ENCODE measurements at regions not wholly inside any gene's neighbourhood (a gene's known extent, or its start where the extent isn't known, plus 50 kb on each side); places are given as distances from the start of the nearest gene placed in this dataset.

DNA sequence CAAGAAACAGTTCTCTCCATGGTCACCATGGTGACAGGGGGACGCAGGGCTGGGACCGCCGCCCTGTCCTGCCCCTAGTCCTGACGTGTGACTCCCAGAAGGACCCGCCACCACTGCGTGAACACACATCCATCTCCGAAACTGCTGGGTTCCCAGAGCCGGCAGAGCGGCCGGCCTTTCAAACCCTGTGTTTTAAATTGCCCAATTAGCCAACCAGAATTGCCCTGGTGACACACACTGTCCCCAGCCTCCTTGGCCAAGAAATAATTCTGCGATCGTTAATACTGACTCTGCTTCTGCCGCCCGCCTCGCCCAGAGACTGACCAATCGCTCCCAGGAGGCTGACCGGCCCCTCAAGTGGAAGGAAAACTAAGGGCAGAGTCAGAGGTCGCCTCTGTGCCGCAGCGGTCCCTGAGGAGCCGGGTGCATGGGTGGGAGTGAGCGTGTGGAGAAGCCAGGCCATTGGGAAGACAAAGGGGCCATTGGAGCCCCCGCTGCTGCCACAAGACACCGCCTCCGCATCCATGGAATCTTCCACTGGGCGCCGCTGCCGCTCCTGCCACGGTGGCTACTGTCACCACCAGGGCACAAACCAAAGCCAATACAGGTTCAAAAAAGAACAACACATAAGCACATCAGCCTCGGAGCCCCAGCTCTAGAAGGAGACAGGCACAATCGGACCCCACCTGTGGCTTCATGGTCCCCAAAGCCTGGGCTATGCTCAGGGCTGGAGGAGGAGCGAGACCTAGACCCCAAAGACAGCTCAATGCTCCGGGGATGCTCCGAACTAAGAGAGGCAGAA, 273.2 kb downstream of the NPHP4 start:
- H3K9ac ChIP-seq (ENCODE audit: low read length): no peak overlapping the region
- ChIA-PET CTCF (no interaction called here), POLR2A (no interaction called here), RAD21 (ENCODE audit: low non-redundant PET in 1 of 2, low total read pairs in 2 of 2, uncharacterized antibody in 2 of 2, unreplicated experiment in 2 of 2) (no interaction called here)
- H3K36me3 ChIP-seq (ENCODE audit: control insufficient read depth in 1 of 2, insufficient read depth in 2 of 2, low read length in 2 of 2): no peaks in the 10 kb centered on the region
- H3K79me2 ChIP-seq (ENCODE audit: insufficient read depth, low read length): no peaks in the 10 kb centered on the region
- H3K9me3 ChIP-seq (ENCODE audit: control insufficient read depth in 1 of 2, insufficient read depth in 1 of 2, low read depth in 1 of 2, low read length in 2 of 2): no peaks in the 10 kb centered on the region
- no peak for TF ChIP-seq SRF (IDR thresholded peaks at IDR 0.05; ENCODE audit: low read depth)
- 0 out of 2 replicates have a peak, but pooled peaks have one; percentile 4 for TF ChIP-seq RAD21 (IDR thresholded peaks at IDR 0.05; ENCODE audit: low read depth)
- TF ChIP-seq, protein P1, sequence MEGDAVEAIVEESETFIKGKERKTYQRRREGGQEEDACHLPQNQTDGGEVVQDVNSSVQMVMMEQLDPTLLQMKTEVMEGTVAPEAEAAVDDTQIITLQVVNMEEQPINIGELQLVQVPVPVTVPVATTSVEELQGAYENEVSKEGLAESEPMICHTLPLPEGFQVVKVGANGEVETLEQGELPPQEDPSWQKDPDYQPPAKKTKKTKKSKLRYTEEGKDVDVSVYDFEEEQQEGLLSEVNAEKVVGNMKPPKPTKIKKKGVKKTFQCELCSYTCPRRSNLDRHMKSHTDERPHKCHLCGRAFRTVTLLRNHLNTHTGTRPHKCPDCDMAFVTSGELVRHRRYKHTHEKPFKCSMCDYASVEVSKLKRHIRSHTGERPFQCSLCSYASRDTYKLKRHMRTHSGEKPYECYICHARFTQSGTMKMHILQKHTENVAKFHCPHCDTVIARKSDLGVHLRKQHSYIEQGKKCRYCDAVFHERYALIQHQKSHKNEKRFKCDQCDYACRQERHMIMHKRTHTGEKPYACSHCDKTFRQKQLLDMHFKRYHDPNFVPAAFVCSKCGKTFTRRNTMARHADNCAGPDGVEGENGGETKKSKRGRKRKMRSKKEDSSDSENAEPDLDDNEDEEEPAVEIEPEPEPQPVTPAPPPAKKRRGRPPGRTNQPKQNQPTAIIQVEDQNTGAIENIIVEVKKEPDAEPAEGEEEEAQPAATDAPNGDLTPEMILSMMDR (IDR thresholded peaks at IDR 0.05 in 2 of 3, conservative IDR thresholded peaks at IDR 0.05 in 1 of 3; ENCODE audit: borderline replicate concordance in 1 of 3, insufficient read depth in 1 of 3, low read depth in 2 of 3, low read length in 2 of 3): 0 out of 6 replicates have a peak, but pooled peaks of 1 of the 3 experiments have one; percentile 7
- no TSS peak for BruUV-seq (replicated peaks)
- no peak overlapping the region for H3K4me3 ChIP-seq (replicated peaks in 1 of 2; ENCODE audit: low read depth in 1 of 2, low read length in 2 of 2)
- H3K27ac ChIP-seq (ENCODE audit: low read depth, low read length): no peak overlapping the region
- ATAC-seq (no peak), DNase-seq (ENCODE audit: low read depth, low spot score) (no peak)
- no peaks in the 10 kb centered on the region for H4K20me1 ChIP-seq (ENCODE audit: insufficient read depth)
- no peak overlapping the region for H3K4me2 ChIP-seq (ENCODE audit: low read length)
- peaks cover 3 to 13% of the 10 kb centered on the region in 2 experiments; a peak in 3 of 4 replicates for H3K4me1 ChIP-seq (ENCODE audit: control insufficient read depth in 1 of 2, insufficient read depth in 2 of 2, low read length in 2 of 2)
- H2AFZ ChIP-seq (ENCODE audit: low read depth, low read length, poor library complexity, severe bottlenecking): no peak overlapping the region
- intact Hi-C loops (cut with micrococcal nuclease): no loop called here
- no peaks in the 10 kb centered on the region for H3K27me3 ChIP-seq (ENCODE audit: insufficient read depth, low read length)
- H3K9me2 ChIP-seq (ENCODE audit: insufficient read depth): no peaks in the 10 kb centered on the region

DNA sequence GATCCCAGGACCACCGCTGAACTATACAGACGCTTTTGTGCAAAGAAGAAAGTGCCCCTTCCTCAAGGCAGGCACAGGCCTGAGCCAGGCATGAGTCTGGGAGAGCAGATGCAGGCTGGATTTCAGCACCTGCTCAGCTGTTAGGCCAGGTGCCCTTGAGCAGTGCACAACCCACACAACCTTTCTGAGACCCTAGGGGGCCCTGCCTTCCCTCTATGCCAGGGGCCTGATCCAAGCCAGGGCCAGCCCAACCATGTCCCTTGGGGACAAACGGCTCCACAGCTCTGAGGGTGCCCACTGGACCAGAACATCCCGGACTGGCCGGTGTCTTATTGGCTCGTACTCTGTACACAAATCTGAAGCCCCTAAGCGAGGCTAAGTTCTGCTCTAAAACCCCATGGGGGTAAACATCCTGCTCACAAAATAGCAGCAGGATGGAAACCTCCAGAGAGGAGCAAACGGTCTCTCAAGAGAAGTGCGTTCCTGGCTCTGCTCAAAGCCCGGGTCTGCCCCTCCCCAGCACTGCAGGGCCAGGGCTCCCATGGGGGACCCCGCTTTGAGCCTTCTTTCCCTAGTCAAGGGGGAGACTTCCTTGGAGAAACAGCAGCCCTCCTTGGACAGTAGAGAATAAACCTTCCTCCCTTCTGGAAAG, 275.1 kb downstream of the NPHP4 start:
- ATAC-seq (no peak), DNase-seq (ENCODE audit: low read depth, low spot score) (no peak)
- no peaks in the 10 kb centered on the region for H3K79me2 ChIP-seq (ENCODE audit: insufficient read depth, low read length)
- H3K27me3 ChIP-seq (ENCODE audit: insufficient read depth, low read length): no peaks in the 10 kb centered on the region
- CTCF ChIA-PET: no interaction called here
- H3K4me2 ChIP-seq (ENCODE audit: low read length): peak overlapping the region; percentile 45
- peaks cover 3 to 13% of the 10 kb centered on the region in 2 experiments; a peak in 3 of 4 replicates for H3K4me1 ChIP-seq (ENCODE audit: control insufficient read depth in 1 of 2, insufficient read depth in 2 of 2, low read length in 2 of 2)
- POLR2A ChIA-PET: no interaction called here
- TF ChIP-seq SP1 (IDR thresholded peaks at IDR 0.05; ENCODE audit: low read depth) (no peak), EGR1 (IDR thresholded peaks at IDR 0.05; ENCODE audit: low read depth) (no peak), SRF (IDR thresholded peaks at IDR 0.05; ENCODE audit: low read depth) (no peak), POLR2AphosphoS5 (IDR thresholded peaks at IDR 0.05; ENCODE audit: low read depth, low read length) (no peak), JUND (IDR thresholded peaks at IDR 0.05) (no peak), ZNF274 (IDR thresholded peaks at IDR 0.05; ENCODE audit: low read depth, low read length) (no peak), FOSL1 (IDR thresholded peaks at IDR 0.05; ENCODE audit: low read depth) (no peak)
- TF ChIP-seq, protein P2, sequence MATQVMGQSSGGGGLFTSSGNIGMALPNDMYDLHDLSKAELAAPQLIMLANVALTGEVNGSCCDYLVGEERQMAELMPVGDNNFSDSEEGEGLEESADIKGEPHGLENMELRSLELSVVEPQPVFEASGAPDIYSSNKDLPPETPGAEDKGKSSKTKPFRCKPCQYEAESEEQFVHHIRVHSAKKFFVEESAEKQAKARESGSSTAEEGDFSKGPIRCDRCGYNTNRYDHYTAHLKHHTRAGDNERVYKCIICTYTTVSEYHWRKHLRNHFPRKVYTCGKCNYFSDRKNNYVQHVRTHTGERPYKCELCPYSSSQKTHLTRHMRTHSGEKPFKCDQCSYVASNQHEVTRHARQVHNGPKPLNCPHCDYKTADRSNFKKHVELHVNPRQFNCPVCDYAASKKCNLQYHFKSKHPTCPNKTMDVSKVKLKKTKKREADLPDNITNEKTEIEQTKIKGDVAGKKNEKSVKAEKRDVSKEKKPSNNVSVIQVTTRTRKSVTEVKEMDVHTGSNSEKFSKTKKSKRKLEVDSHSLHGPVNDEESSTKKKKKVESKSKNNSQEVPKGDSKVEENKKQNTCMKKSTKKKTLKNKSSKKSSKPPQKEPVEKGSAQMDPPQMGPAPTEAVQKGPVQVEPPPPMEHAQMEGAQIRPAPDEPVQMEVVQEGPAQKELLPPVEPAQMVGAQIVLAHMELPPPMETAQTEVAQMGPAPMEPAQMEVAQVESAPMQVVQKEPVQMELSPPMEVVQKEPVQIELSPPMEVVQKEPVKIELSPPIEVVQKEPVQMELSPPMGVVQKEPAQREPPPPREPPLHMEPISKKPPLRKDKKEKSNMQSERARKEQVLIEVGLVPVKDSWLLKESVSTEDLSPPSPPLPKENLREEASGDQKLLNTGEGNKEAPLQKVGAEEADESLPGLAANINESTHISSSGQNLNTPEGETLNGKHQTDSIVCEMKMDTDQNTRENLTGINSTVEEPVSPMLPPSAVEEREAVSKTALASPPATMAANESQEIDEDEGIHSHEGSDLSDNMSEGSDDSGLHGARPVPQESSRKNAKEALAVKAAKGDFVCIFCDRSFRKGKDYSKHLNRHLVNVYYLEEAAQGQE (IDR thresholded peaks at IDR 0.05; ENCODE audit: low read depth): no peak
- H3K4me3 ChIP-seq (replicated peaks in 1 of 2; ENCODE audit: low read depth in 1 of 2, low read length in 2 of 2): no peak overlapping the region
- no peak overlapping the region for H3K27ac ChIP-seq (ENCODE audit: low read depth, low read length)
- intact Hi-C loops (cut with micrococcal nuclease): no loop called here
- H3K9me2 ChIP-seq (ENCODE audit: insufficient read depth): no peaks in the 10 kb centered on the region
- H3K9me3 ChIP-seq (ENCODE audit: control insufficient read depth in 1 of 2, insufficient read depth in 1 of 2, low read depth in 1 of 2, low read length in 2 of 2): no peaks in the 10 kb centered on the region
- no peaks in the 10 kb centered on the region for H3K36me3 ChIP-seq (ENCODE audit: control insufficient read depth in 1 of 2, insufficient read depth in 2 of 2, low read length in 2 of 2)
- BruUV-seq (replicated peaks): no TSS peak
- no peaks in the 10 kb centered on the region for H4K20me1 ChIP-seq (ENCODE audit: insufficient read depth)
- RAD21 ChIA-PET (ENCODE audit: low non-redundant PET in 1 of 2, low total read pairs in 2 of 2, uncharacterized antibody in 2 of 2, unreplicated experiment in 2 of 2): no interaction called here
- no peak overlapping the region for H2AFZ ChIP-seq (ENCODE audit: low read depth, low read length, poor library complexity, severe bottlenecking)
- H3K9ac ChIP-seq (ENCODE audit: low read length): no peak overlapping the region

Measured in HCT116 (cell line).